Stimulated activated CD4-positive, alpha-beta T cell treated with anti-CD3 and anti-CD28 coated beads, TNF-alpha, amount 100 ng/mL, for 24 hours (primary cell): ENCODE measurements at regions not wholly inside any gene's neighbourhood (a gene's known extent, or its start where the extent isn't known, plus 50 kb on each side); places are given as distances from the start of the nearest gene placed in this dataset.

Source experiments
- DNase-seq, 3 experiments: peaks; one replicate each; pipeline ENCODE4 v3.0.0-alpha.2; 2020; ENCODE audit warnings: low read depth in 3 of 3

GRCh38 chr2:160913323-160913722 is 246.9 kb upstream of the TANK start:
- DNase-seq, result no peak

- DNase-seq, result no peak
Observed at GRCh38 chr2:160914217-160914616, 246.0 kb upstream of the TANK start.

- DNase-seq, result no peak
Observed at GRCh38 chr2:160916300-160916699, 243.9 kb upstream of the TANK start.

- no peak for DNase-seq
Observed at GRCh38 chr2:160917850-160918249, 242.4 kb upstream of the TANK start.

- no peak for DNase-seq
Observed at GRCh38 chr2:160918258-160918657, 242.0 kb upstream of the TANK start.

GRCh38 chr2:160918906-160919503 is 241.2 kb upstream of the TANK start:
- no peak for DNase-seq

- no peak for DNase-seq
Observed at GRCh38 chr2:160920061-160920460, 240.2 kb upstream of the TANK start.

- DNase-seq, result no peak
Observed at GRCh38 chr2:160920791-160921303, 239.4 kb upstream of the TANK start.

- no peak for DNase-seq
Observed at GRCh38 chr2:160921386-160921964, 238.8 kb upstream of the TANK start.

- DNase-seq, result no peak
Observed at GRCh38 chr2:160924936-160925353, 235.3 kb upstream of the TANK start.

GRCh38 chr2:160925956-160926355 is 234.3 kb upstream of the TANK start:
- DNase-seq, result no peak

- DNase-seq, result no peak
Observed at GRCh38 chr2:160927324-160927723, 232.9 kb upstream of the TANK start.

GRCh38 chr2:160928854-160929301 is 231.3 kb upstream of the TANK start:
- DNase-seq, result no peak

- no peak for DNase-seq
Observed at GRCh38 chr2:160931531-160931930, 228.7 kb upstream of the TANK start.

GRCh38 chr2:160932960-160933359 is 227.3 kb upstream of the TANK start:
- DNase-seq, result no peak

GRCh38 chr2:160934263-160934662 is 226.0 kb upstream of the TANK start:
- DNase-seq, result no peak

- no peak for DNase-seq
Observed at GRCh38 chr2:160934991-160935390, 225.2 kb upstream of the TANK start.

GRCh38 chr2:160936044-160936806 is 224.0 kb upstream of the TANK start:
- no peak for DNase-seq

GRCh38 chr2:160940271-160940670 is 220.0 kb upstream of the TANK start:
- DNase-seq, result no peak

GRCh38 chr2:160940699-160941098 is 219.5 kb upstream of the TANK start:
- DNase-seq, result no peak

GRCh38 chr2:160941290-160941846 is 218.9 kb upstream of the TANK start:
- DNase-seq, result no peak

GRCh38 chr2:160942476-160943142 is 217.6 kb upstream of the TANK start:
- DNase-seq, result no peak
